MM.1S (cell line): ENCODE measurements at regions not wholly inside any gene's neighbourhood (a gene's known extent, or its start where the extent isn't known, plus 50 kb on each side); places are given as distances from the start of the nearest gene placed in this dataset.

ENCODE experiments used
- EZH2 ChIP-seq: fragments of 300-600 bp; sonication (generic); optimal IDR thresholded peaks from 2 replicates; pipeline ENCODE3; 2017; ENCODE audit warnings: low read depth, mild to moderate bottlenecking, antibody characterized with exemption, low read length, mixed read lengths
- EZH2phosphoT487 ChIP-seq: fragments of 300-600 bp; sonication (generic); IDR thresholded peaks from 2 replicates; pipeline ENCODE4 v1.6.1; 2018; ENCODE audit warnings: antibody characterized with exemption, low read length
- TF ChIP-seq, protein P1 (sequence below): fragments of 300-600 bp; sonication (generic); IDR thresholded peaks from 2 replicates; pipeline ENCODE4 v1.5.1; 2016; ENCODE audit warnings: antibody characterized with exemption, low read length, mixed read lengths

DNA sequence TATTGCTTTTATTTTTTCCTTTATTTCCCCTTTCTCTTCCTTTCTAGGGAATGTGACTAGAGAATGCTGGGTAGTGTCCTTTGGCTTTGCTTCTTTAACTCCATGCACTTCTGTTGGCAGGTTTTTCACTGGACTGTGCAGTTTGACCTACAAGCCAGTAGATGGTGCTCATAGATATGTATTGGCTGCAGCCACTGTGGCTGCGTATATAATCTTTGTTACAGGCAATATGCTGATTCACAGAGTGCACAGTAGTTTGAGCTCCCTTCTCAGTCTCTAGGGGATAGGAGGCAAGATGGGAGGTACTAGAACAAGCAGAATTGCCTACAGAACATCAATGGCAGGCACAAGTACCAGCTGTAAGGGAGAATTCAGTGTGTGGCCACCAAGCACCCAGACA, 503.5 kb downstream of the LRFN5 start:
- TF ChIP-seq, protein P1, sequence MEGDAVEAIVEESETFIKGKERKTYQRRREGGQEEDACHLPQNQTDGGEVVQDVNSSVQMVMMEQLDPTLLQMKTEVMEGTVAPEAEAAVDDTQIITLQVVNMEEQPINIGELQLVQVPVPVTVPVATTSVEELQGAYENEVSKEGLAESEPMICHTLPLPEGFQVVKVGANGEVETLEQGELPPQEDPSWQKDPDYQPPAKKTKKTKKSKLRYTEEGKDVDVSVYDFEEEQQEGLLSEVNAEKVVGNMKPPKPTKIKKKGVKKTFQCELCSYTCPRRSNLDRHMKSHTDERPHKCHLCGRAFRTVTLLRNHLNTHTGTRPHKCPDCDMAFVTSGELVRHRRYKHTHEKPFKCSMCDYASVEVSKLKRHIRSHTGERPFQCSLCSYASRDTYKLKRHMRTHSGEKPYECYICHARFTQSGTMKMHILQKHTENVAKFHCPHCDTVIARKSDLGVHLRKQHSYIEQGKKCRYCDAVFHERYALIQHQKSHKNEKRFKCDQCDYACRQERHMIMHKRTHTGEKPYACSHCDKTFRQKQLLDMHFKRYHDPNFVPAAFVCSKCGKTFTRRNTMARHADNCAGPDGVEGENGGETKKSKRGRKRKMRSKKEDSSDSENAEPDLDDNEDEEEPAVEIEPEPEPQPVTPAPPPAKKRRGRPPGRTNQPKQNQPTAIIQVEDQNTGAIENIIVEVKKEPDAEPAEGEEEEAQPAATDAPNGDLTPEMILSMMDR = peak; percentile 70
- TF ChIP-seq EZH2phosphoT487 (no peak), EZH2 (no peak)
